Hepatocyte (in vitro differentiated cells): ENCODE measurements at regions not wholly inside any gene's neighbourhood (a gene's known extent, or its start where the extent isn't known, plus 50 kb on each side); places are given as distances from the start of the nearest gene placed in this dataset.

ENCODE experiments used
- DNase-seq: peaks from one replicate; pipeline ENCODE4 v3.0.0-alpha.2; 2016; ENCODE audit warnings: low spot score
- H2AFZ ChIP-seq: fragments of 200-600 bp; sonication (generic); 2 replicates; pipeline ENCODE4 v1.6.0; 2016; ENCODE audit warnings: antibody characterized with exemption, mild to moderate bottlenecking
- H3K27ac ChIP-seq: fragments of 200-600 bp; sonication (generic); 2 replicates; pipeline ENCODE4 v1.5.1; 2016; ENCODE audit warnings: mild to moderate bottlenecking
- H3K27me3 ChIP-seq: fragments of 200-600 bp; sonication (generic); 2 replicates; pipeline ENCODE4 v1.6.1; 2016
- H3K36me3 ChIP-seq: fragments of 200-600 bp; sonication (generic); replicated peaks from 2 replicates; pipeline ENCODE4 v1.5.1; 2016; ENCODE audit warnings: low read depth; ENCODE audit not compliant: insufficient read depth
- H3K4me1 ChIP-seq: fragments of 200-600 bp; sonication (generic); 2 replicates; pipeline ENCODE4 v1.5.1; 2016; ENCODE audit warnings: mild to moderate bottlenecking, moderate library complexity; ENCODE audit not compliant: insufficient read depth
- H3K4me2 ChIP-seq: fragments of 200-600 bp; sonication (generic); 2 replicates; pipeline ENCODE4 v1.6.0; 2016
- H3K4me3 ChIP-seq: fragments of 200-600 bp; sonication (generic); 2 replicates; pipeline ENCODE4 v1.5.1; 2016; ENCODE audit warnings: mild to moderate bottlenecking
- H3K79me2 ChIP-seq: fragments of 200-600 bp; sonication (generic); 2 replicates; pipeline ENCODE4 v1.6.0; 2017; ENCODE audit warnings: mild to moderate bottlenecking
- H3K9me2 ChIP-seq: fragments of 200-600 bp; sonication (generic); replicated peaks from 2 replicates; pipeline ENCODE4 v1.6.0; 2017; ENCODE audit warnings: mild to moderate bottlenecking; ENCODE audit not compliant: insufficient read depth
- H3K9me3 ChIP-seq: fragments of 200-600 bp; sonication (generic); 2 replicates; pipeline ENCODE4 v1.5.1; 2016; ENCODE audit warnings: low read depth, mild to moderate bottlenecking
- H4K20me1 ChIP-seq: fragments of 200-600 bp; sonication (generic); 2 replicates; pipeline ENCODE4 v1.6.0; 2016; ENCODE audit warnings: mild to moderate bottlenecking; ENCODE audit not compliant: insufficient read depth, poor library complexity, severe bottlenecking
- EZH2 ChIP-seq: fragments of 200-600 bp; sonication (generic); IDR thresholded peaks from 2 replicates; pipeline ENCODE4 v1.6.1; 2016; ENCODE audit warnings: antibody characterized with exemption, mild to moderate bottlenecking, borderline replicate concordance
- EZH2phosphoT487 ChIP-seq: fragments of 200-600 bp; sonication (generic); IDR thresholded peaks from one replicate; pipeline ENCODE4 v1.6.1; 2018; ENCODE audit warnings: antibody characterized with exemption, mild to moderate bottlenecking, low read depth, moderate library complexity; ENCODE audit not compliant: unreplicated experiment, severe bottlenecking
- WGBS: methylation state at CpG from one replicate; pipeline ENCODE4 v1.1.6; 2016; ENCODE audit warnings: low lambda C conversion rate; ENCODE audit errors: missing lambda C conversion rate; 5-methylcytosine and 5-hydroxymethylcytosine counted together
- TF ChIP-seq, protein P1 (sequence below): fragments of 200-600 bp; sonication (generic); IDR thresholded peaks from 2 replicates; pipeline ENCODE4 v1.5.1; 2016; ENCODE audit warnings: antibody characterized with exemption, mild to moderate bottlenecking; ENCODE audit not compliant: poor library complexity

DNA sequence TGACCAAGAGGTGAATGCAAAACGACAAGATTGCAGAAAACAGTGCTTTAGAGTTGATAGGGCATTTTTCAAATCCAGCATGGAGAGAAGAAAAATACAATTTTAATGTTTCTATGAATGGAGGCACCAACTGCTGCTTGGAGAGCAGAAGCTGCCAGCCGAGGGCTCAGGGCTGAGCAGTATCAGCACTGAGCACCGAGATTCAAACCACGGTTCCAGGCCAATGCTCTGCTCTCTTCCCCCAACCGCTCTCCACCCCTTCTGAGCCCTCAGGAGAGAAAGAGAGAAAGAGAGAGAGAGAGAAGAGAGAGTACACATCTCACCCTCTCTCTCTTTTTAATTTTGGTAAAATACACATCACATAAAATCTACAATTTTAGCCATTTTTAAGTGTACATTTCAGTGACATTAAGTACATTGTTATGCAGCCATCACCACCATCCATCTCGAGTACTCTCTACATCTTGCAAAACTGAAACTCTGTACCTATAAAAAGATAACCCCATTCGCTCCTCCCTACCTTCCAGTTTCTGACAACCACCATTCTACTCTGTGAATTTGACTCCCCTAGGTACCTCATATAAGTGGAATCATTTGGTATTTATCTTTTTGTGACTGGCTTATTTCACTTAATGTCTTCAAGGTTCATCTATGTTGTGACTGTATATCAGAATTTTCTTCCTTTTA lies 333.3 kb downstream of the MIAT start:
- TF ChIP-seq, protein P1, sequence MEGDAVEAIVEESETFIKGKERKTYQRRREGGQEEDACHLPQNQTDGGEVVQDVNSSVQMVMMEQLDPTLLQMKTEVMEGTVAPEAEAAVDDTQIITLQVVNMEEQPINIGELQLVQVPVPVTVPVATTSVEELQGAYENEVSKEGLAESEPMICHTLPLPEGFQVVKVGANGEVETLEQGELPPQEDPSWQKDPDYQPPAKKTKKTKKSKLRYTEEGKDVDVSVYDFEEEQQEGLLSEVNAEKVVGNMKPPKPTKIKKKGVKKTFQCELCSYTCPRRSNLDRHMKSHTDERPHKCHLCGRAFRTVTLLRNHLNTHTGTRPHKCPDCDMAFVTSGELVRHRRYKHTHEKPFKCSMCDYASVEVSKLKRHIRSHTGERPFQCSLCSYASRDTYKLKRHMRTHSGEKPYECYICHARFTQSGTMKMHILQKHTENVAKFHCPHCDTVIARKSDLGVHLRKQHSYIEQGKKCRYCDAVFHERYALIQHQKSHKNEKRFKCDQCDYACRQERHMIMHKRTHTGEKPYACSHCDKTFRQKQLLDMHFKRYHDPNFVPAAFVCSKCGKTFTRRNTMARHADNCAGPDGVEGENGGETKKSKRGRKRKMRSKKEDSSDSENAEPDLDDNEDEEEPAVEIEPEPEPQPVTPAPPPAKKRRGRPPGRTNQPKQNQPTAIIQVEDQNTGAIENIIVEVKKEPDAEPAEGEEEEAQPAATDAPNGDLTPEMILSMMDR = no peak
- no peak for TF ChIP-seq EZH2
- WGBS = 77% methylated on average over 7 of the region's 7 CpGs
- DNase-seq = no peak
- no peak overlapping the region for H3K4me2 ChIP-seq
- no peak overlapping the region for H3K27ac ChIP-seq
- H3K27me3 ChIP-seq = peaks cover 30% of the 10 kb centered on the region
- H3K4me1 ChIP-seq = no peaks in the 10 kb centered on the region
- H3K9me2 ChIP-seq = no peaks in the 10 kb centered on the region
- H3K4me3 ChIP-seq = no peak overlapping the region
- H3K36me3 ChIP-seq = no peaks in the 10 kb centered on the region
- no peak overlapping the region for H2AFZ ChIP-seq
- H3K79me2 ChIP-seq = no peaks in the 10 kb centered on the region
- H4K20me1 ChIP-seq = no peaks in the 10 kb centered on the region
- no peaks in the 10 kb centered on the region for H3K9me3 ChIP-seq

GRCh38 chr22:26992556-26992955 lies 335.2 kb downstream of the MIAT start:
- Histone ChIP-seq H3K27me3 (peaks cover 28% of the 10 kb centered on the region), H3K4me2 (no peak overlapping the region), H3K4me3 (no peak overlapping the region), H3K36me3 (no peaks in the 10 kb centered on the region), H3K79me2 (no peaks in the 10 kb centered on the region), H3K9me3 (no peaks in the 10 kb centered on the region), H3K9me2 (no peaks in the 10 kb centered on the region), H4K20me1 (no peaks in the 10 kb centered on the region), H3K27ac (no peak overlapping the region), H3K4me1 (no peaks in the 10 kb centered on the region), H2AFZ (no peak overlapping the region)
- 59% methylated on average over 2 of the region's 2 CpGs for WGBS
- no peak for DNase-seq
- TF ChIP-seq, protein P1 = no peak
- TF ChIP-seq EZH2 (no peak), EZH2phosphoT487 (no peak)

DNA sequence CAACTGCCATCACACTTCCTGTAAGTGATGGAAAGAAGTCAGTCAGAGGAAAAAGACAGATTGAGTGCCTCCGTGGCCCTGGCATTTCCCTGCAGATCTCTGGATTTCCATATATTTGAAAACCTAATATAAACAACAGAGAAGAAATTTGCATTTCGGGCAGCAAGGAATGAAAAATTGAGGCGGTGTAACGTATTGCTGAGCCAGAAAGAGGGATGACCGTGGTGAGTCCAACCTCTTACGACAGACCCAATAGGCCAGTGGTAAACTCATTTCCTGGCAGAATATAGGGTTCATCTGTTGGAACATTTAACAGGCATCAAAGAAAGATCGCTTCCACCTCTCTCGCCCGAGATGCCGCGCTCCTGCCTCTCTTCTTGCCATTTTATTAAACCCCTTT lies 336.5 kb downstream of the MIAT start:
- no peak overlapping the region for H3K4me3 ChIP-seq
- no peaks in the 10 kb centered on the region for H4K20me1 ChIP-seq
- no peak overlapping the region for H2AFZ ChIP-seq
- H3K9me3 ChIP-seq = no peaks in the 10 kb centered on the region
- no peaks in the 10 kb centered on the region for H3K9me2 ChIP-seq
- 92% methylated on average over 11 of the region's 11 CpGs for WGBS
- H3K4me2 ChIP-seq = no peak overlapping the region
- H3K36me3 ChIP-seq = no peaks in the 10 kb centered on the region
- no peak for TF ChIP-seq EZH2
- no peak for TF ChIP-seq EZH2phosphoT487
- TF ChIP-seq, protein P1 = no peak
- no peak for DNase-seq
- H3K79me2 ChIP-seq = no peaks in the 10 kb centered on the region
- no peaks in the 10 kb centered on the region for H3K4me1 ChIP-seq
- no peak overlapping the region for H3K27ac ChIP-seq
- peaks cover 28% of the 10 kb centered on the region for H3K27me3 ChIP-seq

- no peak for DNase-seq
- Histone ChIP-seq H3K4me2 (no peak overlapping the region), H2AFZ (no peak overlapping the region), H3K27me3 (peaks cover 21% of the 10 kb centered on the region), H3K4me1 (no peaks in the 10 kb centered on the region), H4K20me1 (no peaks in the 10 kb centered on the region), H3K9me3 (no peaks in the 10 kb centered on the region), H3K4me3 (no peak overlapping the region), H3K27ac (no peak overlapping the region), H3K36me3 (no peaks in the 10 kb centered on the region), H3K79me2 (no peaks in the 10 kb centered on the region), H3K9me2 (no peaks in the 10 kb centered on the region)
- 93% methylated on average over 4 of the region's 4 CpGs for WGBS
- TF ChIP-seq, protein P1 = no peak
- TF ChIP-seq EZH2phosphoT487 (no peak), EZH2 (no peak)
Measured at GRCh38 chr22:26994801-26995200, 337.4 kb downstream of the MIAT start.
